Calu3 (cell line): ENCODE measurements at regions not wholly inside any gene's neighbourhood (a gene's known extent, or its start where the extent isn't known, plus 50 kb on each side); places are given as distances from the start of the nearest gene placed in this dataset.

ENCODE experiments used
- BruUV-seq: library from RNA; stranded (reverse); fragments of 400-500 nt; replicated peaks from 2 replicates; lab custom pipeline; 2021; lab: Mats Ljungman, UMichigan
- CTCF ChIA-PET: fragments of 300-600 bp; sonication (Branson Sonifier 250); formaldehyde crosslinking; loops from one replicate; lab custom pipeline; 2022; ENCODE audit warnings: antibody characterized with exemption; lab: Charles Lee
- DNase-seq: peaks from one replicate; pipeline ENCODE4 v3.0.0; 2022
- H3K27ac Mint-ChIP-seq: one replicate; pipeline ENCODE4 v1.8.0; 2022; ENCODE audit warnings: mixed read lengths; ENCODE audit not compliant: unreplicated experiment
- H3K27me3 Mint-ChIP-seq: one replicate; pipeline ENCODE4 v1.8.0; 2022; ENCODE audit warnings: mixed read lengths; ENCODE audit not compliant: unreplicated experiment
- H3K36me3 Mint-ChIP-seq: one replicate; pipeline ENCODE4 v1.8.0; 2022; ENCODE audit warnings: mild to moderate bottlenecking, moderate library complexity, mixed read lengths; ENCODE audit not compliant: insufficient read depth, unreplicated experiment
- H3K4me1 Mint-ChIP-seq: one replicate; pipeline ENCODE4 v1.8.0; 2022; ENCODE audit warnings: mild to moderate bottlenecking, low read depth, mixed read lengths; ENCODE audit not compliant: unreplicated experiment
- H3K4me3 Mint-ChIP-seq: one replicate; pipeline ENCODE4 v1.8.0; 2022; ENCODE audit warnings: mild to moderate bottlenecking, low read depth, moderate library complexity, mixed read lengths; ENCODE audit not compliant: unreplicated experiment
- H3K9me3 Mint-ChIP-seq: one replicate; pipeline ENCODE4 v1.8.0; 2022; ENCODE audit warnings: low read depth, mixed read lengths; ENCODE audit not compliant: unreplicated experiment
- intact Hi-C: fragments of 100-400 bp; cut with micrococcal nuclease; formaldehyde crosslinking; loops from one replicate; pipeline ENCODE4 v1.10.0; 2022; ENCODE audit not compliant: unreplicated experiment
- TF ChIP-seq, protein P1 (sequence below): fragments of 200-600 bp; IDR thresholded peaks from one replicate; pipeline ENCODE4 v1.8.0; 2022; ENCODE audit warnings: antibody characterized with exemption; ENCODE audit not compliant: unreplicated experiment

DNA sequence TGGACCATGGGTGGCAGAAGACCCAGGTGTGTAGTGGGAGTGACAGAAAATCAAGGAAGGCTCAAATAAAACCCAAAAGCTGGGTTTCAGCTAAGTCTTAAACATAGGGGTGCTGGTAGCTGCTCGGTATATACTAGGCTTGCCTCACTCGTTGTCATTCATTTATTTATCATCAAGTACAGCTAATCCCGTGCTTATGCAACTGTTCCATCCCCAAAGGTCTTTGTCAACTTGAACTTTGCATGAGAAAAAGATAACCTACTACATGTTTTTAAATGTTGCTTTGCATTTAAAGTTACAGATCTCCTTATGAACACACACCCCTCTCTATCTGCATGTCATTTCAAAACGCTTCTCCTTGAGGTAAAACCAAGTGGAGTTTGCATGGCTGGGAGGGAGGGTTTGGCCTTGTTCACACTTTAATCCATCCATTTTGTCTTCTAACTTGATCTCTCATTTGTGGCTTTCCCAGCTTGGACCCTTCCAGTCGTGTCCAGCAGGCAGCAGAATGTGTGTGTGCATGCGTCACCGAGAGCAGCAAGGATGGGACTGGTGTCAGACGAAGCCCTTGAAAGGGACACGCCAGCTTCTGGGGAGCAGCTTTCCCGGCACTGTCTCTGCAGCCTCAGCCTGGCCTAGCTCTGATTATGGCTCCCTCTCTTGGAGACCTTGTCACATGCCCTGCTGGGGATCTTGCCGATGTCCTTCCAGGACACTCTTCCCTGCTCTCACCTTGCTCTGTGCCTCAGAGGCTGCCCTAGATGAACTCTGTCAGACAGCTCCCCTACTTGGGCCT, 133.5 kb downstream of the GADD45G start:
- Mint-ChIP-seq H3K9me3 (no peaks in the 10 kb centered on the region), H3K4me3 (no peak overlapping the region), H3K4me1 (no peaks in the 10 kb centered on the region), H3K27me3 (peaks cover 54% of the 10 kb centered on the region), H3K36me3 (no peaks in the 10 kb centered on the region), H3K27ac (no peak overlapping the region)
- TF ChIP-seq, protein P1, sequence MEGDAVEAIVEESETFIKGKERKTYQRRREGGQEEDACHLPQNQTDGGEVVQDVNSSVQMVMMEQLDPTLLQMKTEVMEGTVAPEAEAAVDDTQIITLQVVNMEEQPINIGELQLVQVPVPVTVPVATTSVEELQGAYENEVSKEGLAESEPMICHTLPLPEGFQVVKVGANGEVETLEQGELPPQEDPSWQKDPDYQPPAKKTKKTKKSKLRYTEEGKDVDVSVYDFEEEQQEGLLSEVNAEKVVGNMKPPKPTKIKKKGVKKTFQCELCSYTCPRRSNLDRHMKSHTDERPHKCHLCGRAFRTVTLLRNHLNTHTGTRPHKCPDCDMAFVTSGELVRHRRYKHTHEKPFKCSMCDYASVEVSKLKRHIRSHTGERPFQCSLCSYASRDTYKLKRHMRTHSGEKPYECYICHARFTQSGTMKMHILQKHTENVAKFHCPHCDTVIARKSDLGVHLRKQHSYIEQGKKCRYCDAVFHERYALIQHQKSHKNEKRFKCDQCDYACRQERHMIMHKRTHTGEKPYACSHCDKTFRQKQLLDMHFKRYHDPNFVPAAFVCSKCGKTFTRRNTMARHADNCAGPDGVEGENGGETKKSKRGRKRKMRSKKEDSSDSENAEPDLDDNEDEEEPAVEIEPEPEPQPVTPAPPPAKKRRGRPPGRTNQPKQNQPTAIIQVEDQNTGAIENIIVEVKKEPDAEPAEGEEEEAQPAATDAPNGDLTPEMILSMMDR, result no peak
- CTCF ChIA-PET, result interaction anchor here (1.5 kb wide), 1 partner anchor 135 kb away, joined by 7 read pairs; no protein-coding TSS in a partner anchor
- intact Hi-C loops, result loop anchor here (10.0 kb wide), 1 partner anchor 134 kb away; the partner anchor contains the start of gene GADD45G
- DNase-seq, result no peak
- no TSS peak for BruUV-seq

GRCh38 chr9:89739511-89739910, 134.7 kb downstream of the GADD45G start:
- TF ChIP-seq, protein P1, result no peak
- CTCF ChIA-PET, result interaction anchor here (0.7 to 1.5 kb wide), 2 partner anchors 66 to 136 kb away, joined by 3 to 7 read pairs; no protein-coding TSS in a partner anchor
- H3K4me3 Mint-ChIP-seq, result no peak overlapping the region
- H3K4me1 Mint-ChIP-seq, result no peaks in the 10 kb centered on the region
- DNase-seq, result no peak
- peaks cover 47% of the 10 kb centered on the region for H3K27me3 Mint-ChIP-seq
- no peak overlapping the region for H3K27ac Mint-ChIP-seq
- no peaks in the 10 kb centered on the region for H3K36me3 Mint-ChIP-seq
- intact Hi-C loops, result loop anchor here (10.0 kb wide), 1 partner anchor 135 kb away; the partner anchor contains the start of gene GADD45G
- H3K9me3 Mint-ChIP-seq, result peaks cover 1% of the 10 kb centered on the region
- no TSS peak for BruUV-seq

GRCh38 chr9:89739916-89740315, 135.1 kb downstream of the GADD45G start:
- Mint-ChIP-seq H3K36me3 (no peaks in the 10 kb centered on the region), H3K9me3 (peaks cover 2% of the 10 kb centered on the region), H3K27me3 (peaks cover 47% of the 10 kb centered on the region), H3K4me1 (no peaks in the 10 kb centered on the region), H3K27ac (no peak overlapping the region), H3K4me3 (no peak overlapping the region)
- CTCF ChIA-PET, result interaction anchor here (0.7 kb wide), 1 partner anchor 65 kb away, joined by 3 read pairs; no protein-coding TSS in a partner anchor
- BruUV-seq, result no TSS peak
- TF ChIP-seq, protein P1, result no peak
- intact Hi-C loops, result loop anchor here (10.0 kb wide), 1 partner anchor 135 kb away; the partner anchor contains the start of gene GADD45G
- no peak for DNase-seq

- BruUV-seq, result no TSS peak
- TF ChIP-seq, protein P1, result no peak
- H3K27ac Mint-ChIP-seq, result no peak overlapping the region
- DNase-seq, result no peak
- no peaks in the 10 kb centered on the region for H3K4me1 Mint-ChIP-seq
- no peak overlapping the region for H3K4me3 Mint-ChIP-seq
- intact Hi-C loops, result no loop called here
- H3K27me3 Mint-ChIP-seq, result peaks cover 51% of the 10 kb centered on the region
- H3K9me3 Mint-ChIP-seq, result peaks cover 2% of the 10 kb centered on the region
- CTCF ChIA-PET, result no interaction called here
- H3K36me3 Mint-ChIP-seq, result no peaks in the 10 kb centered on the region
Observed at GRCh38 chr9:89740722-89741121, 135.9 kb downstream of the GADD45G start.
